ENCODE measurements at regions not wholly inside any gene's neighbourhood (a gene's known extent, or its start where the extent isn't known, plus 50 kb on each side); places are given as distances from the start of the nearest gene placed in this dataset.

DNA sequence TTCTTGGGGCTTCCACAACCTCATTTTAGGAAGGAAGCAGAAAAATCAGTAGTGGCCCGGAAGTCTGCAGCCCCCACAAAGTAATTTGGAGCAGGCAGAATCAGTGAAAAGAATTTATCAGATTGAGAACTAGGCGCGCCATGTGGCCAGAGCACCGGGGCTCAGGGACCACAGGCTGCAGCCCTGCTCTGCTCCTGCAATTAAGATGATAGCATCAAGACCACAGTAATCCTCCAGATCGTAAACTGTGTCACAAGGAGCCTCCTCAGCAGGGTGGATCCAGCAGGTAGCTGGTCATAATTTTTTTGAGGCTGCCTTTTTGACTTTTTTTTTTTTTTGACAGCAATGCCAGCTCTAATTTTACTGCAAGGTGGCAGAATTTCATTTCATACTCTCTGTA lies 209.0 kb upstream of the ZMIZ1 start:
- Histone ChIP-seq H3K9me3 (ENCODE audit: low read depth, low read length) (no peaks in the 10 kb centered on the region), H3K36me3 (ENCODE audit: insufficient read depth, low read length) (no peaks in the 10 kb centered on the region), H3K27ac (no peak overlapping the region), H3K4me3 (no peak overlapping the region), H3K9ac (ENCODE audit: insufficient read length) (no peak overlapping the region)
- TF ChIP-seq EZH2 (IDR thresholded peaks at IDR 0.05) (no peak), POLR2AphosphoS5 (IDR thresholded peaks at IDR 0.05; ENCODE audit: borderline replicate concordance, low read depth, low read length) (no peak), FOXP2 (optimal IDR thresholded peaks at IDR 0.05; ENCODE audit: control extremely low read depth, extremely low read length, insufficient read depth) (no peak)
- no peak for DNase-seq (ENCODE audit: low read depth, low spot score)

GRCh38 chr10:78860260-78860914 lies 208.4 kb upstream of the ZMIZ1 start:
- Histone ChIP-seq H3K36me3 (ENCODE audit: insufficient read depth, low read length) (no peaks in the 10 kb centered on the region), H3K9me3 (ENCODE audit: low read depth, low read length) (no peaks in the 10 kb centered on the region), H3K9ac (ENCODE audit: insufficient read length) (no peak overlapping the region), H3K27ac (no peak overlapping the region), H3K4me3 (no peak overlapping the region)
- no peak for DNase-seq (ENCODE audit: low read depth, low spot score)
- TF ChIP-seq POLR2AphosphoS5 (IDR thresholded peaks at IDR 0.05; ENCODE audit: borderline replicate concordance, low read depth, low read length), result no peak
- no peak for TF ChIP-seq EZH2 (IDR thresholded peaks at IDR 0.05)
- no peak for TF ChIP-seq FOXP2 (optimal IDR thresholded peaks at IDR 0.05; ENCODE audit: control extremely low read depth, extremely low read length, insufficient read depth)

- H3K27ac ChIP-seq, result no peak overlapping the region
- TF ChIP-seq POLR2AphosphoS5 (IDR thresholded peaks at IDR 0.05; ENCODE audit: borderline replicate concordance, low read depth, low read length) (no peak), FOXP2 (optimal IDR thresholded peaks at IDR 0.05; ENCODE audit: control extremely low read depth, extremely low read length, insufficient read depth) (no peak), EZH2 (IDR thresholded peaks at IDR 0.05) (no peak)
- DNase-seq (ENCODE audit: low read depth, low spot score), result no peak
- H3K9me3 ChIP-seq (ENCODE audit: low read depth, low read length), result no peaks in the 10 kb centered on the region
- no peaks in the 10 kb centered on the region for H3K36me3 ChIP-seq (ENCODE audit: insufficient read depth, low read length)
- no peak overlapping the region for H3K4me3 ChIP-seq
- no peak overlapping the region for H3K9ac ChIP-seq (ENCODE audit: insufficient read length)
Measured at GRCh38 chr10:78861529-78862327, 207.0 kb upstream of the ZMIZ1 start.

DNA sequence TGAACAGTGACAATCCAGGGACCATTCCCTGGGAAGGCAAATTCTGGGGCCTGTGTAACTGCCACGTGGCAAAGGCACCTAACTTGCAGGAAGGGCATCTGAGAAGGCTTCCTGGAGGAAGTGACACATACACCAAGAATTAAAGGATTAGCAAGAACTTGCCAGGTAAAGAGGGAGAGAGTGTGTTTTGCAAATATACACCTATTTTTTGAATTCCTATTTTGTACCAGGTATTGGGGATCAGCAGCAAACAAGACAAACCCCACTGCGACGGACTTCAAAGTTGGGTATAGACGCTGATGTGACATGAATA lies 206.5 kb upstream of the ZMIZ1 start:
- no peak for DNase-seq (ENCODE audit: low read depth, low spot score)
- Histone ChIP-seq H3K9ac (ENCODE audit: insufficient read length) (no peak overlapping the region), H3K4me3 (no peak overlapping the region), H3K27ac (no peak overlapping the region), H3K36me3 (ENCODE audit: insufficient read depth, low read length) (no peaks in the 10 kb centered on the region), H3K9me3 (ENCODE audit: low read depth, low read length) (no peaks in the 10 kb centered on the region)
- TF ChIP-seq EZH2 (IDR thresholded peaks at IDR 0.05) (no peak), POLR2AphosphoS5 (IDR thresholded peaks at IDR 0.05; ENCODE audit: borderline replicate concordance, low read depth, low read length) (no peak), FOXP2 (optimal IDR thresholded peaks at IDR 0.05; ENCODE audit: control extremely low read depth, extremely low read length, insufficient read depth) (no peak)

GRCh38 chr10:78863140-78863905 lies 205.4 kb upstream of the ZMIZ1 start:
- H3K9me3 ChIP-seq (ENCODE audit: low read depth, low read length), result no peaks in the 10 kb centered on the region
- H3K27ac ChIP-seq, result no peak overlapping the region
- no peaks in the 10 kb centered on the region for H3K36me3 ChIP-seq (ENCODE audit: insufficient read depth, low read length)
- H3K9ac ChIP-seq (ENCODE audit: insufficient read length), result no peak overlapping the region
- no peak for TF ChIP-seq POLR2AphosphoS5 (IDR thresholded peaks at IDR 0.05; ENCODE audit: borderline replicate concordance, low read depth, low read length)
- no peak for TF ChIP-seq EZH2 (IDR thresholded peaks at IDR 0.05)
- no peak for TF ChIP-seq FOXP2 (optimal IDR thresholded peaks at IDR 0.05; ENCODE audit: control extremely low read depth, extremely low read length, insufficient read depth)
- H3K4me3 ChIP-seq, result no peak overlapping the region
- no peak for DNase-seq (ENCODE audit: low read depth, low spot score)

DNA sequence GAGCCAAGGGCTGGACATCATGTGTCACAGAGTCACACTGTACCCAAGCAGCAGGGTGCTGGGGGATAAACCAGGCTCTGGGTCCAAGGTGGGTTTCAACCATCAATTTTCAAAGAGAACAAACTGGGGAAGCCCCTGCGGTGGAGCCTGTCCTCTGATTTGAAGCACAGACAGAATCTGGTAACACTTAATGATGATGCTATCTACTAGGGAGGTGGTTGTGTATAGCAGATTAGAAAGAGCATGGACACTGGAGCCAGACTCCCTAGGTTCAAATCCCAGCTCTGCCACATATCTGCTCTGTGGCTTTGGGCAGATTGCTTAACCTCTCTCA lies 204.9 kb upstream of the ZMIZ1 start:
- Histone ChIP-seq H3K9me3 (ENCODE audit: low read depth, low read length) (no peaks in the 10 kb centered on the region), H3K27ac (no peak overlapping the region), H3K9ac (ENCODE audit: insufficient read length) (no peak overlapping the region), H3K36me3 (ENCODE audit: insufficient read depth, low read length) (no peaks in the 10 kb centered on the region), H3K4me3 (no peak overlapping the region)
- DNase-seq (ENCODE audit: low read depth, low spot score), result no peak
- TF ChIP-seq FOXP2 (optimal IDR thresholded peaks at IDR 0.05; ENCODE audit: control extremely low read depth, extremely low read length, insufficient read depth) (no peak), EZH2 (IDR thresholded peaks at IDR 0.05) (no peak), POLR2AphosphoS5 (IDR thresholded peaks at IDR 0.05; ENCODE audit: borderline replicate concordance, low read depth, low read length) (no peak)

DNA sequence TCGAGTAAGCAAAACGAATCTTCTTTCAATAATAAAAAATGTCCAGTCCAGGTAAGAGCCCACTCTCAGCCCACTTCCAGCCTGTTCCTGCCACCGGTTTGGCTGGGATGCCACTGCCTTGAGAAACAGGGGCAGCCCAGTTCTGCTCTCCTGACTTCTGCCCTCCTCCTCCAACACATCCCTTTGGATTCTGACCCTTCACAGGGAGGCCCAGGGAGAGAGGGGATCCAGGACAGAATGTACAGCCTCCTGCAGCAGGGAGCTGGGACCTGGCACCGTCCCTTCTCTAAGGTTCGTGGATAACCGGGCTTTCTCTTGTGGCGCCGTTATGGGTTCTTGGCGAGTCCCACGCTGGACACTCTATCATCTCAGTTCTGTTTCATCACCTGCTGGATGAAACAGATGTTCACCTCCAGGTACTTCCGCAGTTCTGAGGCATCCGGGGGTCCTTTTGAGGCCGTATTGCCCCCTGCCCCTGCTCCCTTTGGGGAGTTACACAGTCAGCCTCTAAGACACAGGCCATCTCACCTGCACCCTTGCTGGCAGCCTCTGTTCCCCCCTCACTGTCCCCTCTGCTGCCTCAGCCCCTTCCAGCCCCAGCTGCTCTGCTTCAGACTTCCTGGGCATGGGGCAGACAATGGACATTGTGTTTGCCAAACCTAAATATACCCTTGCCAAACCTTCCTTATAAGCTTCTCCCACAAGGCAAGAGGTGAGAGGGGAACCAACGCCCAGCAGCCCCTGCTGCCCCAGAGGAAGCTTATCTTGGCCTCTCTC lies 203.8 kb upstream of the ZMIZ1 start:
- H3K9ac ChIP-seq (ENCODE audit: insufficient read length), result no peak overlapping the region
- H3K4me3 ChIP-seq, result no peak overlapping the region
- TF ChIP-seq POLR2AphosphoS5 (IDR thresholded peaks at IDR 0.05; ENCODE audit: borderline replicate concordance, low read depth, low read length) (no peak), EZH2 (IDR thresholded peaks at IDR 0.05) (no peak), FOXP2 (optimal IDR thresholded peaks at IDR 0.05; ENCODE audit: control extremely low read depth, extremely low read length, insufficient read depth) (no peak)
- H3K9me3 ChIP-seq (ENCODE audit: low read depth, low read length), result no peaks in the 10 kb centered on the region
- H3K36me3 ChIP-seq (ENCODE audit: insufficient read depth, low read length), result no peaks in the 10 kb centered on the region
- H3K27ac ChIP-seq, result no peak overlapping the region
- DNase-seq (ENCODE audit: low read depth, low spot score), result no peak

DNA sequence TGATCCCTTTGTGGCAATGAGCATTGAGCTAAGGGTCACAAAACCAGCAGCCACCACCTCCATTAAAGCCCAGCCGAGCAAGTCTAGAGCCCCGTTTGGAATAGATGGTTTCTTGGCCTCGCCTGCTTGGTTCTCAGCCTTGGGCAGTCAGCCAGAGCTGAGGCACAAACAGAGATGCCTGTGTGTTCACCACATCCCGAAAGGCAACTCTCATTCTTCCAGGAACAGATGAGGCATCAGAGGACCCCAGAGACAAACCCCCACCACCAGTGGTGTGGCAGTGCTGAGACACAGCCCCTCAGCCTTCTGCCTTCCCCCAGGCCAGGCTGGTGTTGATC lies 203.3 kb upstream of the ZMIZ1 start:
- Histone ChIP-seq H3K27ac (no peak overlapping the region), H3K4me3 (no peak overlapping the region), H3K36me3 (ENCODE audit: insufficient read depth, low read length) (no peaks in the 10 kb centered on the region), H3K9ac (ENCODE audit: insufficient read length) (no peak overlapping the region), H3K9me3 (ENCODE audit: low read depth, low read length) (no peaks in the 10 kb centered on the region)
- no peak for TF ChIP-seq POLR2AphosphoS5 (IDR thresholded peaks at IDR 0.05; ENCODE audit: borderline replicate concordance, low read depth, low read length)
- TF ChIP-seq FOXP2 (optimal IDR thresholded peaks at IDR 0.05; ENCODE audit: control extremely low read depth, extremely low read length, insufficient read depth), result no peak
- no peak for TF ChIP-seq EZH2 (IDR thresholded peaks at IDR 0.05)
- no peak for DNase-seq (ENCODE audit: low read depth, low spot score)

All from SK-N-MC (cell line).